Raji (cell line): ENCODE measurements at regions not wholly inside any gene's neighbourhood (a gene's known extent, or its start where the extent isn't known, plus 50 kb on each side); places are given as distances from the start of the nearest gene placed in this dataset.

Experiments
- POLR2A ChIP-seq: IDR thresholded peaks from 2 replicates; pipeline ENCODE4 v1.6.1; 2011; ENCODE audit warnings: low read depth, low read length, control low read depth; ENCODE audit not compliant: insufficient read depth

DNA sequence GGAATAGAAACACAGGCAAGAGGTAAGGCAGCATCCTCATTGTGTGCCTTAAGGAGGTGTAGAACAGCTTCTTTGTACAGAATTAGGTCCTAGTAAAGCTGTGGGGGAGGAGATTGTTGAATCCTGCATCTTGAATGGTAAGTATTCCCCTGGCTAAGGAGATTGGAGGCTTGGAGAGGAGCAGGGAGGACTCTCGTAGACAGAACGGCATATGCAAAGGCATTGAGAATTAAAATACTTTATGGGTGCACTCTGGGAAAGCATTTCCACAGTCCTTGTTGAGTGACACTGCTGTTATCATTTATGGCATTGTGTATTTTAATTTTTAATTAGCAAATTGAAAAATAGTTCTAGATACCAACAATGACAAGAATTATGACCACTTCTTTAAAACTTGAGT lies 66.5 kb upstream of the GPR149 start:
- no peak for TF ChIP-seq POLR2A

DNA sequence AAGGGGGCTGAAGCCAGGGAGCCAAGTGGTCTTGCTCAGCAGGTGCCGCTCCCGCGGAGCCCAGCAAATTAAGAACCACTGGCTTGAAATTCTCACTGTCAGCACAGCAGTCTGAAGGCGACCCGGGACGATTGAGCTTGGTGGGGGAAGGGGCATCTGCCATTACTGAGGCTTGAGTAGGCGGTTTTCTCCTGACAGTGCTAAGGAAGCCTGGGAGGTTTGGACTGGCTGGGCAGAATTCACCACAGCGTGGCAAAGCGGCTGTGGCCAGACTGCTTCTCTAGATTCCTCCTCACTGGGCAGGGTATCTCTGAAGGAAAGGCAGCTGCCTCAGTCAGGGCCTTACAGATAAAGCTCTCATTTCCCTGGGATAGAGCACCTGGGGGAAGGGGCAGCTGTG lies 57.0 kb upstream of the GPR149 start:
- TF ChIP-seq POLR2A, result no peak

DNA sequence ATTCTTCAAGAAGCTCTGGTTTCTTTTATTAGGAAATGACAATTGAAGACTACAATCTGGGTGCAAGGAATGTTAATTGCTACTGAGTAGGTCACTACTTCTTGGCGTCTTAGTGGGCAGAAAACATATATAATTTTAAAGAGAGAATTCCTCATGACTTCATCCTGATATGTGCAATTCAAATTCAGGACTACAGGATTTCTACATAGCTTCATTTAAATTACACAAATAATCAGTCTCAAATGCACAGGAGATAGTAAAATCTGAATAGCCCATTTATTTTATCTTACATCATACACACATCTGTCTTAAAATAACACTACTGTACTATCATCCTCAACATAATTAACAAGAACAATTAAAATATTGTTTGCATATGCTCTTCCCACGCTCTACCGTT lies 52.5 kb upstream of the GPR149 start:
- TF ChIP-seq POLR2A, result no peak

GRCh38 chr3:154480033-154480432 lies 50.0 kb upstream of the GPR149 start:
- TF ChIP-seq POLR2A, result no peak
